Trophoblast cell (in vitro differentiated cells and primary cell): ENCODE measurements at regions not wholly inside any gene's neighbourhood (a gene's known extent, or its start where the extent isn't known, plus 50 kb on each side); places are given as distances from the start of the nearest gene placed in this dataset.

Experiments
- DNase-seq, 2 donors: peaks; one replicate each; pipeline ENCODE4 v3.0.0-alpha.2; 2016
- H2AFZ ChIP-seq: 2 replicates; pipeline ENCODE4 v1.6.1; 2013; ENCODE audit warnings: low read length, moderate library complexity, mild to moderate bottlenecking; ENCODE audit not compliant: insufficient read depth, poor library complexity
- H2AK5ac ChIP-seq: 2 replicates; pipeline ENCODE4 v1.6.1; 2013; ENCODE audit warnings: mild to moderate bottlenecking, low read length
- H2BK120ac ChIP-seq: 2 replicates; pipeline ENCODE4 v1.6.1; 2013; ENCODE audit warnings: low read length, mild to moderate bottlenecking, moderate library complexity; ENCODE audit not compliant: insufficient read depth, poor library complexity
- H2BK12ac ChIP-seq: 2 replicates; pipeline ENCODE4 v1.6.1; 2013; ENCODE audit warnings: mild to moderate bottlenecking, low read length, moderate library complexity
- H2BK5ac ChIP-seq: 2 replicates; pipeline ENCODE4 v1.6.1; 2013; ENCODE audit warnings: low read length, low read depth, moderate library complexity, mild to moderate bottlenecking; ENCODE audit not compliant: poor library complexity
- H3K14ac ChIP-seq: 2 replicates; pipeline ENCODE4 v1.6.1; 2013; ENCODE audit warnings: mild to moderate bottlenecking, low read length
- H3K18ac ChIP-seq: 2 replicates; pipeline ENCODE4 v1.6.1; 2013; ENCODE audit warnings: mild to moderate bottlenecking, low read length
- H3K23ac ChIP-seq: 2 replicates; pipeline ENCODE4 v1.6.1; 2013; ENCODE audit warnings: low read length
- H3K27ac ChIP-seq: 2 replicates; pipeline ENCODE4 v1.5.1; 2013; ENCODE audit warnings: low read depth, mild to moderate bottlenecking, inconsistent platforms, low read length, moderate library complexity
- H3K27me3 ChIP-seq: 2 replicates; pipeline ENCODE4 v1.6.1; 2013; ENCODE audit warnings: inconsistent platforms, mild to moderate bottlenecking, low read length, moderate library complexity; ENCODE audit not compliant: insufficient read depth
- H3K36me3 ChIP-seq, 2 experiments: 1 replicate in 1 of 2; 2 replicates in 1 of 2; pipeline ENCODE4 v1.6.1; 2013; ENCODE audit warnings: low read length in 2 of 2, mild to moderate bottlenecking in 2 of 2, moderate library complexity in 1 of 2; ENCODE audit not compliant: insufficient read depth in 2 of 2, control insufficient read depth in 1 of 2
- H3K4ac ChIP-seq: 2 replicates; pipeline ENCODE4 v1.6.1; 2013; ENCODE audit warnings: low read depth, mild to moderate bottlenecking, low read length, moderate library complexity
- H3K4me1 ChIP-seq, 2 experiments: 1 replicate in 1 of 2; 2 replicates in 1 of 2; pipeline ENCODE4 v1.6.1; 2013; ENCODE audit warnings: low read length in 2 of 2, mild to moderate bottlenecking in 2 of 2, moderate library complexity in 1 of 2; ENCODE audit not compliant: insufficient read depth in 2 of 2, control insufficient read depth in 1 of 2
- H3K4me2 ChIP-seq: 2 replicates; pipeline ENCODE4 v1.6.1; 2013; ENCODE audit warnings: inconsistent platforms, mild to moderate bottlenecking, low read length, moderate library complexity
- H3K4me3 ChIP-seq: 2 replicates; pipeline ENCODE4 v1.5.1; 2013; ENCODE audit warnings: mild to moderate bottlenecking, low read depth, low read length, inconsistent platforms
- H3K79me1 ChIP-seq: one replicate; pipeline ENCODE4 v1.6.1; 2013; ENCODE audit warnings: low read length
- H3K79me2 ChIP-seq: 2 replicates; pipeline ENCODE4 v1.6.1; 2013; ENCODE audit warnings: low read length, mild to moderate bottlenecking; ENCODE audit not compliant: control insufficient read depth, insufficient read depth, poor library complexity
- H3K9ac ChIP-seq: 2 replicates; pipeline ENCODE4 v1.6.1; 2013; ENCODE audit warnings: mild to moderate bottlenecking, low read length
- H3K9me3 ChIP-seq: 2 replicates; pipeline ENCODE4 v1.6.1; 2013; ENCODE audit warnings: low read depth, mild to moderate bottlenecking, control low read depth, inconsistent platforms, low read length; ENCODE audit not compliant: insufficient read depth
- H4K12ac ChIP-seq: 2 replicates; pipeline ENCODE4 v1.6.1; 2013; ENCODE audit warnings: low read depth, mild to moderate bottlenecking, low read length, moderate library complexity
- H4K8ac ChIP-seq: 2 replicates; pipeline ENCODE4 v1.6.1; 2013; ENCODE audit warnings: low read depth, mild to moderate bottlenecking, low read length, moderate library complexity
- H4K91ac ChIP-seq: one replicate; pipeline ENCODE4 v1.6.1; 2013; ENCODE audit warnings: low read depth, mild to moderate bottlenecking, low read length, moderate library complexity
- WGBS: extraction: QIAGEN DNeasy Blood & Tissue Kit; methylation state at CpG from one replicate; pipeline ENCODE4 v1.1.7; 2013; ENCODE audit warnings: missing lambda C conversion rate; ENCODE audit not compliant: insufficient read length, insufficient coverage; ENCODE audit errors: extremely low coverage; 5-methylcytosine and 5-hydroxymethylcytosine counted together

DNA sequence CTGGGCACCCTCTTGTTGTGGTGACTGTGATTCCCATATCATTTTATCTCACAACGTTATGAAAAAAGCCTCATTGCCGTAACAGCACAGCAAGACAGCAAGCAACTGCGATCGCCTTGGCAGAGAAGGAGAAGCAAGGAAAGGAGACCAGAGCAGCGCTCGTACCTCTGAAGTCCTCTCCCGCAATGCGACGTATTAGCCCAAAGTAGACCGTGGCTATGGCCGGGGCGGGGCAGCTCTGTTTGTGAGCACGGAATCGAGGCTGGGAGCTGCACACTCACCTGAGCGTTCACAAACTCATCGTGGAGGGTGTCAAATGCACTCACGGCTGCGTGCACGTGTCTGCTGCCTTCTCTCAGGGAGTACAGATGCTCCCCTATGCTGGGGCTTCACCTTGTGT is 76.1 kb downstream of the YTHDF1 start:
- H3K9ac ChIP-seq = no peak overlapping the region
- no peak overlapping the region for H3K4me3 ChIP-seq
- no CpG with 5 or more reads among the region's 19 CpGs for WGBS
- H2AK5ac ChIP-seq = no peak overlapping the region
- H3K79me1 ChIP-seq = no peaks in the 10 kb centered on the region
- no peaks in the 10 kb centered on the region for H3K36me3 ChIP-seq
- no peak overlapping the region for H4K91ac ChIP-seq
- no peak overlapping the region for H4K8ac ChIP-seq
- no peak overlapping the region for H3K23ac ChIP-seq
- no peaks in the 10 kb centered on the region for H3K27me3 ChIP-seq
- no peaks in the 10 kb centered on the region for H3K79me2 ChIP-seq
- no peak overlapping the region for H3K4ac ChIP-seq
- DNase-seq = no peak
- no peak overlapping the region for H3K4me2 ChIP-seq
- H3K18ac ChIP-seq = no peak overlapping the region
- H4K12ac ChIP-seq = no peak overlapping the region
- H3K27ac ChIP-seq = no peak overlapping the region
- H3K4me1 ChIP-seq = no peaks in the 10 kb centered on the region
- H2BK120ac ChIP-seq = no peak overlapping the region
- no peak overlapping the region for H2AFZ ChIP-seq
- no peak overlapping the region for H2BK5ac ChIP-seq
- H2BK12ac ChIP-seq = no peak overlapping the region
- H3K14ac ChIP-seq = no peak overlapping the region
- H3K9me3 ChIP-seq = peaks cover 3% of the 10 kb centered on the region

DNA sequence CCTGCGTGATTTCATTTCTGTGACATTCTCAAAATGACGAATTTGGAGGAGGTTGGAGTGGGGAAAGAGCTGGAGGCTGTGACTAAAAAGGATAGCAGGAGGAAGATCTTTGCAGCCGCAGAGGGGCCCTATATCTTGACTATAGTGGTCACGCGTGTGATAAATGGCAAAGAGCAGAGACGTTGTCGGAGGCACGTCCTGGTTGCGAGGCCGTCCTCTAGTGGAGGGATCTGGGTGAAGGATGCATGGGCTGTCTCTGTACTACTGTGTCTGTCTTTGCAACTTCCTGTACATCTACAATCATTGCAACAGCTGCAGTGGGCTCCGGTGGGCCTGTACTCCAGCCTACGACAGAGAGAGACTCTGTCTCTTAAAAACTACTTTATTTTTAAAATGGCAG is 76.6 kb downstream of the YTHDF1 start:
- Histone ChIP-seq H4K8ac (no peak overlapping the region), H2BK120ac (no peak overlapping the region), H4K91ac (no peak overlapping the region), H3K4me3 (no peak overlapping the region), H3K4me1 (no peaks in the 10 kb centered on the region), H4K12ac (no peak overlapping the region), H3K27me3 (no peaks in the 10 kb centered on the region), H2AK5ac (no peak overlapping the region), H3K18ac (no peak overlapping the region), H3K36me3 (no peaks in the 10 kb centered on the region), H3K79me2 (no peaks in the 10 kb centered on the region), H3K9me3 (peaks cover 3% of the 10 kb centered on the region), H3K14ac (no peak overlapping the region), H3K79me1 (no peaks in the 10 kb centered on the region), H2BK12ac (no peak overlapping the region), H3K4me2 (no peak overlapping the region), H3K23ac (no peak overlapping the region), H2AFZ (no peak overlapping the region), H3K9ac (no peak overlapping the region), H3K27ac (no peak overlapping the region), H2BK5ac (no peak overlapping the region), H3K4ac (no peak overlapping the region)
- no peak for DNase-seq
- no CpG with 5 or more reads among the region's 12 CpGs for WGBS

DNA sequence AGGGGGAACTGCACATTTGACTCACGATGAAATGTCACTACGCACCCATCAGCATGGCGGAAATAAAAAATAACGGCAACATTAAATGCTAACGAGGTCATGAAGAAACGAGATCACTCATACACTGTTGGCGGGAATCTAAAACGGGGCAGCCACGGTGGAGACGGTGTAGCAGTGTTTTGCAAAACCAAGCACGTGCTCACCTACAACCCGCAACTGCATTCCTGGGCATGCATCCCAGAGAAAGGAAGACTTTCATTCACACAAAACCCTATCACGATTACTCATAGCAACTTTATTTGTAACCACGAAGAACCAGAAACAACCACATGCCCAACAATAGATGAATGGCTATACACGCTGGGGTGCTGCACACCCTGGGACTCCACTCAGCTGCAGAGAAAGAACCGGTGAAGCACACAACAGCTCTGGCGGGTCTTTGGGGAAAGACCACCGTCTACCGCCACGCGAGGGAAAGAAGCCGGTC is 77.0 kb downstream of the YTHDF1 start:
- H3K23ac ChIP-seq = peak overlapping the region; percentile 70
- H3K4ac ChIP-seq = no peak overlapping the region
- H3K4me1 ChIP-seq = no peaks in the 10 kb centered on the region
- no peak overlapping the region for H2BK12ac ChIP-seq
- H3K27me3 ChIP-seq = no peaks in the 10 kb centered on the region
- no peaks in the 10 kb centered on the region for H3K79me1 ChIP-seq
- no peaks in the 10 kb centered on the region for H3K36me3 ChIP-seq
- H3K18ac ChIP-seq = no peak overlapping the region
- H3K9me3 ChIP-seq = peaks cover 4% of the 10 kb centered on the region
- no peak overlapping the region for H4K12ac ChIP-seq
- H4K8ac ChIP-seq = no peak overlapping the region
- no CpG with 5 or more reads among the region's 22 CpGs for WGBS
- H2AK5ac ChIP-seq = no peak overlapping the region
- no peaks in the 10 kb centered on the region for H3K79me2 ChIP-seq
- H3K4me3 ChIP-seq = no peak overlapping the region
- DNase-seq = no peak
- no peak overlapping the region for H4K91ac ChIP-seq
- no peak overlapping the region for H3K27ac ChIP-seq
- H2BK120ac ChIP-seq = no peak overlapping the region
- no peak overlapping the region for H2BK5ac ChIP-seq
- no peak overlapping the region for H2AFZ ChIP-seq
- H3K9ac ChIP-seq = no peak overlapping the region
- no peak overlapping the region for H3K14ac ChIP-seq
- no peak overlapping the region for H3K4me2 ChIP-seq

DNA sequence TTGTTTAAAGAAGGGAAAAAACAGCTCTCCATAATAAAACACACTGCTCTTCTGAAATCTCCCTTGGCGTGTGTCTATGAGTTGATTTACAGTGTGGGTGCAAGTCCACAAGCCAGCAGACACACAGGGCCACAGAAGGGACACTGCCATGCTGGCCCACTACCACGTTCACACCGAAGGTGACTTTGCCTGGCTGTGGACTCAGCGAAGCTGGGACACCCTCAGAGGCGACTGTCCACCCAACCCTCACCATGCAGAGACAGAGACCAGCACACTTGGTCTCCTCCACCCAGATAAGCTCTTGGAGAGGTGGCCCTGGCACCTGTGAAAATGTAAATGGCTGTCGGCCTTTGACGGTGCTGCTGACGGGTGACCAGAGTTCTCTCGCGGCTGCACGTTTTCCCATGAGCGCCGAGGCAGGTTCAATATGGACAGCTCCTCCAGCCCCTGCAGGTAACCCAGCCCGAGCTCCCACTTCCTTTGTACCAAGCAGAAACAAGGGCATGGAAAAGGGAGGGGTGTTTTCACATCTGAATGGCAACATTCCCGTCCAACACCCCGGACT is 78.0 kb downstream of the YTHDF1 start:
- Histone ChIP-seq H3K4me3 (no peak overlapping the region), H3K9me3 (peaks cover 4% of the 10 kb centered on the region), H3K4ac (no peak overlapping the region), H4K8ac (no peak overlapping the region), H4K12ac (no peak overlapping the region), H3K9ac (no peak overlapping the region), H3K79me1 (no peaks in the 10 kb centered on the region), H3K18ac (no peak overlapping the region), H2AK5ac (no peak overlapping the region), H4K91ac (no peak overlapping the region), H3K23ac (no peak overlapping the region), H3K14ac (no peak overlapping the region), H2BK120ac (no peak overlapping the region), H2BK12ac (no peak overlapping the region), H2AFZ (no peak overlapping the region), H3K27ac (no peak overlapping the region), H2BK5ac (no peak overlapping the region), H3K36me3 (no peaks in the 10 kb centered on the region), H3K79me2 (no peaks in the 10 kb centered on the region), H3K4me1 (no peaks in the 10 kb centered on the region), H3K4me2 (no peak overlapping the region), H3K27me3 (no peaks in the 10 kb centered on the region)
- no peak for DNase-seq
- no CpG with 5 or more reads among the region's 16 CpGs for WGBS
